Right cardiac atrium (tissue), 5 donors: ENCODE measurements at regions not wholly inside any gene's neighbourhood (a gene's known extent, or its start where the extent isn't known, plus 50 kb on each side); places are given as distances from the start of the nearest gene placed in this dataset.

Experiments used
- ATAC-seq, 2 donors: fragments of 200-7000 bp; cut with Tn5 transposase; one replicate each; pipeline versions ENCODE4 v1.8.0 to v1.9.1; 2020; ENCODE audit warnings: moderate library complexity in 2 of 2, mild to moderate bottlenecking in 1 of 2
- DNase-seq, 3 donors: peaks; one replicate each; pipeline ENCODE4 v3.0.0-alpha.2; 2020
- H3K27ac ChIP-seq: one replicate; pipeline ENCODE4 v1.5.1; 2013; ENCODE audit warnings: mild to moderate bottlenecking, low read length, control low read depth, moderate library complexity
- H3K27me3 ChIP-seq: one replicate; pipeline ENCODE4 v1.6.1; 2013; ENCODE audit not compliant: control insufficient read depth, insufficient read depth
- H3K4me1 ChIP-seq: one replicate; pipeline ENCODE4 v1.6.1; 2013; ENCODE audit warnings: low read length; ENCODE audit not compliant: control insufficient read depth, insufficient read depth
- H3K4me3 ChIP-seq: one replicate; pipeline ENCODE4 v1.5.1; 2013; ENCODE audit warnings: low read length, control low read depth
- H3K9me3 ChIP-seq: one replicate; pipeline ENCODE4 v1.6.1; 2013; ENCODE audit warnings: low read length; ENCODE audit not compliant: control insufficient read depth
- WGBS: extraction: QIAGEN DNeasy Blood & Tissue Kit; methylation state at CpG from one replicate; pipeline ENCODE4 v1.1.7; 2013; 5-methylcytosine and 5-hydroxymethylcytosine counted together
- intact Hi-C, 4 donors: fragments of 100-400 bp; cut with DNase I; formaldehyde crosslinking; loops; one replicate each; pipeline versions ENCODE4 v1.11.0 to v1.14.0; 2022 to 2023
- donor health status: healthy with polysubstance abuse.
- donor health status: DM: no; HTN: yes; CAD: no.
- donor health status: DM: no; HTN: no; CAD: no.
- donor health status: DM: no; HTN: yes; CAD: no; lungs with severe emphysema.
- donor health status: DM: yes; HTN: yes; CAD: no.

- DNase-seq (peak in 2 of 3 donors; percentile 6 to 14), ATAC-seq (no peak)
- H3K9me3 ChIP-seq = peaks cover 1% of the 10 kb centered on the region
- 47% methylated on average over 7 of the region's 7 CpGs for WGBS
- H3K4me1 ChIP-seq = no peaks in the 10 kb centered on the region
- H3K27me3 ChIP-seq = no peaks in the 10 kb centered on the region
- intact Hi-C loops = no loop called here
- no peak overlapping the region for H3K4me3 ChIP-seq
- H3K27ac ChIP-seq = no peak overlapping the region
Observed at GRCh38 chr11:55172734-55173415, 89.1 kb upstream of the TRIM48 start.
